ENCODE measurements at regions not wholly inside any gene's neighbourhood (a gene's known extent, or its start where the extent isn't known, plus 50 kb on each side); places are given as distances from the start of the nearest gene placed in this dataset.

DNA sequence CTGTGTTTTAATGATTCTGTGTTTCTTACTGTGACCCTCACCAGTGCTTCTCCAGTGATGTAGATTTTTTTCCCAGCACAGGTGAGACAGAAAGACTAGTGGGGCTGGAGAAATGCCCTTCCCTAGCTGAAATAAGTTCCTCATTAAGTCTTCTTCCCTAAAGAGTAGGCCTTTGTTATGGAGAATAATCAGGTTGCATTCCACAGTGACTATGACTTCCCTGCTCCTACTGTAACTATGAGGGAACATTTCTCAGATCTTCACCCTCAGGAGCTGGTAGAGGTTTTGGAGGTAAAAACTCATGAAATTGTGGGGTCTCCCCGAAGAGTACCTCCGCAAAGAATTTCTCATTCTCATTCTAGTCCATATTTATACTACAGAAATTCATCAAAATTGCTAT, 286.2 kb downstream of the GRB14 start:
- no peaks in the 10 kb centered on the region for H3K4me1 ChIP-seq (ENCODE audit: insufficient read depth)
- intact Hi-C loops (cut with DNase I), result no loop called here
- H3K9me3 ChIP-seq, result no peaks in the 10 kb centered on the region
- H3K27ac ChIP-seq, result no peak overlapping the region
- no peaks in the 10 kb centered on the region for H3K36me3 ChIP-seq
- H3K4me3 ChIP-seq, result no peak overlapping the region
- H3K27me3 ChIP-seq, result no peaks in the 10 kb centered on the region
- WGBS, 3 donors, result 90 to 93% (median 91%) methylated on average over 2 of the region's 2 CpGs
- no peak for DNase-seq
- TF ChIP-seq POLR2A (IDR thresholded peaks at IDR 0.05), result no peak
- no peak for TF ChIP-seq EP300 (IDR thresholded peaks at IDR 0.05)
- TF ChIP-seq, protein P1, sequence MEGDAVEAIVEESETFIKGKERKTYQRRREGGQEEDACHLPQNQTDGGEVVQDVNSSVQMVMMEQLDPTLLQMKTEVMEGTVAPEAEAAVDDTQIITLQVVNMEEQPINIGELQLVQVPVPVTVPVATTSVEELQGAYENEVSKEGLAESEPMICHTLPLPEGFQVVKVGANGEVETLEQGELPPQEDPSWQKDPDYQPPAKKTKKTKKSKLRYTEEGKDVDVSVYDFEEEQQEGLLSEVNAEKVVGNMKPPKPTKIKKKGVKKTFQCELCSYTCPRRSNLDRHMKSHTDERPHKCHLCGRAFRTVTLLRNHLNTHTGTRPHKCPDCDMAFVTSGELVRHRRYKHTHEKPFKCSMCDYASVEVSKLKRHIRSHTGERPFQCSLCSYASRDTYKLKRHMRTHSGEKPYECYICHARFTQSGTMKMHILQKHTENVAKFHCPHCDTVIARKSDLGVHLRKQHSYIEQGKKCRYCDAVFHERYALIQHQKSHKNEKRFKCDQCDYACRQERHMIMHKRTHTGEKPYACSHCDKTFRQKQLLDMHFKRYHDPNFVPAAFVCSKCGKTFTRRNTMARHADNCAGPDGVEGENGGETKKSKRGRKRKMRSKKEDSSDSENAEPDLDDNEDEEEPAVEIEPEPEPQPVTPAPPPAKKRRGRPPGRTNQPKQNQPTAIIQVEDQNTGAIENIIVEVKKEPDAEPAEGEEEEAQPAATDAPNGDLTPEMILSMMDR (IDR thresholded peaks at IDR 0.05), result no peak

DNA sequence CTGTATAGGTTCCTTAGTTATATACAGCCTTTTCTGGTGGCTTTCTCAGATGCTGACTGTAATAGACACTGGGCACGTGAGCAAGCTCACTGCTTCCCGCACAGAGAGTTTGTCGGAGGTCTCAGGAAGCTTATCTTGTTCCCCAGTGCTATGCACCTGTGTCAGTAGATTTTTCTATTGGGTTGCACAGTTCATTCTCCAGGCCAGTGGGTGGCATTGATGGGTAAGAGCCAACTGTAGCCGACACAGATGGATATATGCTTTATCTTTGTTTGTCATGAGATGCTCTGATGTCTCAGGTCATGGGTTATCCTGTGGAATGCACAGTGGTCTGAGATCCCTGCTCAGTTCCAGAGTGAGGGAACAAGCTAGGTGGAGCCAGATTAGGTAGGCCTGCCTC, 293.0 kb downstream of the GRB14 start:
- WGBS, 3 donors, result 77 to 86% (median 83%) methylated on average over 4 of the region's 4 CpGs
- no peak for DNase-seq
- Histone ChIP-seq H3K27me3 (no peaks in the 10 kb centered on the region), H3K36me3 (no peaks in the 10 kb centered on the region), H3K4me1 (ENCODE audit: insufficient read depth) (no peaks in the 10 kb centered on the region), H3K27ac (no peak overlapping the region), H3K9me3 (no peaks in the 10 kb centered on the region), H3K4me3 (no peak overlapping the region)
- no peak for TF ChIP-seq POLR2A (IDR thresholded peaks at IDR 0.05)
- no peak for TF ChIP-seq EP300 (IDR thresholded peaks at IDR 0.05)
- TF ChIP-seq, protein P1 (IDR thresholded peaks at IDR 0.05), result no peak
- intact Hi-C loops (cut with DNase I), result no loop called here

DNA sequence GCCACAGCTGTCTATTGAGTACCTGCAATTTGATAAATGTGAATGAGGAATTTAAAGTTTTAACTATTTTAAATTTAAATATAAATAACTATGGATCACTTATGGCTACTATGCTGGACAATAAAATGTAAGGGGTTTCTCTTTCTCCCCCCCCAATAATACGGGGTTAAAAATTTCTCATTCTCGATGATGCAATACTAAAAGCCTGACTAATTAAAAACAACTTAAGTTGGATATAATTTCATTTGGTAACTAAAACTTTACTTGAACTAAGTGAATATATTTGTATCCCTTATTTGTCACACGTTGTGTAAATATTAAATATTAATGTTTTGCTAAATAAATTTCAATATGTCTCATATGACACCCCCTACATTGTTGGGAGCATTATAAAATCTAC, 297.3 kb downstream of the GRB14 start:
- H3K36me3 ChIP-seq, result no peaks in the 10 kb centered on the region
- H3K27ac ChIP-seq, result no peak overlapping the region
- no peak for DNase-seq
- no peaks in the 10 kb centered on the region for H3K27me3 ChIP-seq
- H3K4me3 ChIP-seq, result no peak overlapping the region
- 76 to 86% (median 78%) methylated on average over 3 of the region's 3 CpGs for WGBS, 3 donors
- no peaks in the 10 kb centered on the region for H3K9me3 ChIP-seq
- intact Hi-C loops (cut with DNase I), result no loop called here
- TF ChIP-seq EP300 (IDR thresholded peaks at IDR 0.05), result no peak
- TF ChIP-seq POLR2A (IDR thresholded peaks at IDR 0.05), result no peak
- TF ChIP-seq, protein P1 (IDR thresholded peaks at IDR 0.05), result no peak
- no peaks in the 10 kb centered on the region for H3K4me1 ChIP-seq (ENCODE audit: insufficient read depth)

DNA sequence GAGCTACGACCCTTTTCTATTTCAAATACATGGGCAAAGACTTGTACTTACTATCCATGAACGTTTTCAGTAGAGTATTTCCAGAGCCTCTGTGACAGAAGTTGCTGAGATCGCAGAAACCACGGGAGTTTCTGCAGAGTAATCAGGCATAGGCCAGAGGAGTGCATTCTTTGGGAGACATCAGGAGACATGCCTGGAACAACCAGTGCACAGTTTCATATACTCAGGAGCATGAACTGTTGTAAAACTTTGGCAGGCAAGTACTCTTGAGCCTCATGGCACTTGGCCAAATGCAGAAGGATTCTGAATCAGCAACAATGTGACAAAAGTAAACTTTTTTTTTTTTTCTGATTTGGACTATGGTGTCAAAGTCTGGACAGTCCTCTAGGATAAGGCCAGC, 307.1 kb downstream of the GRB14 start:
- H3K27me3 ChIP-seq, result no peaks in the 10 kb centered on the region
- no peak for DNase-seq
- 29 to 37% (median 31%) methylated on average over 4 of the region's 4 CpGs for WGBS, 3 donors
- H3K4me1 ChIP-seq (ENCODE audit: insufficient read depth), result no peaks in the 10 kb centered on the region
- no peaks in the 10 kb centered on the region for H3K9me3 ChIP-seq
- no peak overlapping the region for H3K4me3 ChIP-seq
- TF ChIP-seq EP300 (IDR thresholded peaks at IDR 0.05), result no peak
- H3K27ac ChIP-seq, result no peak overlapping the region
- H3K36me3 ChIP-seq, result no peaks in the 10 kb centered on the region
- intact Hi-C loops (cut with DNase I), result no loop called here

DNA sequence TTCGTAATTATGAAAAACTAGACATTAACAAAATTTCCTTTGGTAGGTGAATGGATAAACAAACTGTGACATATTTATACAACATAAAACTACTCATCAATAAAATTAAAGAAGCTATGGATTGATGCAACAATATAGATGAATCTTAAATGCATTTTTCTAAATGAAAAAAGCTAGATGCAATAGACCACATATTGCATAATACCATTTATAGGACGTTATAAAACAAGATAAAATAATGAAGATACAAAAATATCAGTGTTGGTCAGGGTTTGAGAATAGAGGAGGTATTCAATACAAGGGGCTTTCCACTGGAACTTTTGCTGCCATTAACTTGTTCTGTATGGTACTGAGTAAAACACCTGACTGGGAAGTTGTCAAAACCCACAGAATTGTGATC, 314.4 kb downstream of the GRB14 start:
- Histone ChIP-seq H3K36me3 (no peaks in the 10 kb centered on the region), H3K27ac (no peak overlapping the region), H3K9me3 (no peaks in the 10 kb centered on the region), H3K4me3 (no peak overlapping the region), H3K27me3 (no peaks in the 10 kb centered on the region), H3K4me1 (ENCODE audit: insufficient read depth) (no peaks in the 10 kb centered on the region)
- intact Hi-C loops (cut with DNase I), result no loop called here
- no peak for TF ChIP-seq EP300 (IDR thresholded peaks at IDR 0.05)
- TF ChIP-seq POLR2A (IDR thresholded peaks at IDR 0.05), result no peak
- TF ChIP-seq, protein P1 (IDR thresholded peaks at IDR 0.05), result no peak
- 74 to 83% (median 75%) methylated on average over 2 of the region's 2 CpGs for WGBS, 3 donors
- no peak for DNase-seq
